ENCODE measurements at regions not wholly inside any gene's neighbourhood (a gene's known extent, or its start where the extent isn't known, plus 50 kb on each side); places are given as distances from the start of the nearest gene placed in this dataset.
"Not testable (repeated sequence)": the region's sequence is repeated elsewhere in the genome, so short reads cannot be mapped to it uniquely, and the experiment has no call there.

- DNase-seq (ENCODE audit: low spot score), result no peak
These were observed 124.2 kb downstream of the GALR1 start for GRCh38 chr18:77373730-77374445.

- DNase-seq (ENCODE audit: low spot score), result no peak
These were observed 124.8 kb downstream of the GALR1 start for GRCh38 chr18:77374446-77374805.

GRCh38 chr18:77376043-77376732, 126.5 kb downstream of the GALR1 start:
- DNase-seq (ENCODE audit: low spot score), result no peak

- no peak for DNase-seq (ENCODE audit: low spot score)
These were observed 127.1 kb downstream of the GALR1 start for GRCh38 chr18:77376733-77377094.

GRCh38 chr18:77377813-77378212, 128.2 kb downstream of the GALR1 start:
- no peak for DNase-seq (ENCODE audit: low spot score)

- no peak for DNase-seq (ENCODE audit: low spot score)
These were observed 130.4 kb downstream of the GALR1 start for GRCh38 chr18:77379976-77380509.

- DNase-seq (ENCODE audit: low spot score), result no peak
These were observed 131.0 kb downstream of the GALR1 start for GRCh38 chr18:77380695-77381094.

GRCh38 chr18:77392321-77392720, 142.7 kb downstream of the GALR1 start:
- DNase-seq (ENCODE audit: low spot score), result no peak

- no peak for DNase-seq (ENCODE audit: low spot score)
These were observed 143.9 kb downstream of the GALR1 start for GRCh38 chr18:77393519-77393918.

- no peak for DNase-seq (ENCODE audit: low spot score)
These were observed 146.3 kb downstream of the GALR1 start for GRCh38 chr18:77395953-77396352.

- no peak for DNase-seq (ENCODE audit: low spot score)
These were observed 147.4 kb downstream of the GALR1 start for GRCh38 chr18:77397056-77397455.

GRCh38 chr18:77397617-77398016, 148.0 kb downstream of the GALR1 start:
- DNase-seq (ENCODE audit: low spot score), result no peak

GRCh38 chr18:77400561-77400960, 150.9 kb downstream of the GALR1 start:
- DNase-seq (ENCODE audit: low spot score), result no peak

- no peak for DNase-seq (ENCODE audit: low spot score)
These were observed 151.5 kb downstream of the GALR1 start for GRCh38 chr18:77401173-77401572.

GRCh38 chr18:77403969-77404535, 154.4 kb downstream of the GALR1 start:
- no peak for DNase-seq (ENCODE audit: low spot score)

GRCh38 chr18:77405096-77405495, 155.4 kb downstream of the GALR1 start:
- DNase-seq (ENCODE audit: low spot score), result peak; percentile 48

- DNase-seq (ENCODE audit: low spot score), result no peak
These were observed 158.1 kb downstream of the GALR1 start for GRCh38 chr18:77407733-77408132.

- DNase-seq (ENCODE audit: low spot score), result not testable (repeated sequence)
These were observed 171.9 kb downstream of the GALR1 start for GRCh38 chr18:77421546-77421945.

GRCh38 chr18:77422974-77423867, 173.6 kb downstream of the GALR1 start:
- no peak for DNase-seq (ENCODE audit: low spot score)

GRCh38 chr18:77433076-77433475, 183.4 kb downstream of the GALR1 start:
- no peak for DNase-seq (ENCODE audit: low spot score)

GRCh38 chr18:77439888-77440287, 190.2 kb downstream of the GALR1 start:
- no peak for DNase-seq (ENCODE audit: low spot score)

GRCh38 chr18:77442393-77442792, 192.7 kb downstream of the GALR1 start:
- DNase-seq (ENCODE audit: low spot score), result no peak

Measured in H4 (cell line).